Endothelial cell of umbilical vein (primary cell): ENCODE measurements at regions not wholly inside any gene's neighbourhood (a gene's known extent, or its start where the extent isn't known, plus 50 kb on each side); places are given as distances from the start of the nearest gene placed in this dataset.

Source experiments
- BruUV-seq: library from RNA; stranded (reverse); fragments of 400-500 nt; replicated peaks from 2 replicates; lab custom pipeline; 2021; lab: Mats Ljungman, UMichigan
- CTCF ChIA-PET: fragments of 300-600, 350-600 bp; sonication (Branson Sonifier 250); formaldehyde crosslinking; loops from one replicate; lab custom pipeline; 2021; ENCODE audit warnings: antibody characterized with exemption, inconsistent platforms; lab: Charles Lee
- POLR2A ChIA-PET: fragments of 300-600, 350-600 bp; sonication (Branson Sonifier 250); formaldehyde crosslinking; loops from one replicate; lab custom pipeline; 2021; ENCODE audit warnings: antibody characterized with exemption, inconsistent platforms; lab: Charles Lee
- DNase-seq: peaks from one replicate; pipeline ENCODE4 v3.0.0-alpha.2; 2011; ENCODE audit warnings: low read depth, low spot score
- FAIRE-seq: peaks from 2 replicates; lab custom pipeline; 2011; peaks lifted over from hg19 to GRCh38; lab: Jason Lieb, UNC
- H2AFZ ChIP-seq: 2 replicates; pipeline ENCODE4 v1.6.0; 2012; ENCODE audit warnings: low read depth, low read length, control low read depth, inconsistent platforms
- H3K27ac ChIP-seq: 2 replicates; pipeline ENCODE4 v1.5.1; 2011; ENCODE audit warnings: low read depth, mild to moderate bottlenecking, control low read depth, low read length, moderate library complexity; ENCODE audit not compliant: insufficient read depth
- H3K27me3 ChIP-seq, 2 experiments: 2 replicates each; pipeline versions ENCODE4 v1.6.0 to v1.6.1; 2011; ENCODE audit warnings: low read length in 2 of 2, mixed read lengths in 1 of 2; ENCODE audit not compliant: control insufficient read depth in 2 of 2, insufficient read depth in 2 of 2
- H3K36me3 ChIP-seq, 2 experiments: 2 replicates in 1 of 2; 3 replicates in 1 of 2; pipeline ENCODE4 v1.5.1; 2011; ENCODE audit warnings: low read length in 2 of 2, mild to moderate bottlenecking in 1 of 2, moderate library complexity in 1 of 2; ENCODE audit not compliant: control insufficient read depth in 2 of 2, insufficient read depth in 2 of 2; ENCODE audit errors: extremely low read depth in 1 of 2
- H3K4me1 ChIP-seq: 3 replicates; pipeline ENCODE4 v1.5.1; 2011; ENCODE audit warnings: mild to moderate bottlenecking, low read length; ENCODE audit not compliant: control insufficient read depth, insufficient read depth; ENCODE audit errors: extremely low read depth
- H3K4me2 ChIP-seq: 2 replicates; pipeline ENCODE4 v1.6.1; 2011; ENCODE audit warnings: low read length, control low read depth, mixed read lengths; ENCODE audit not compliant: insufficient read depth
- H3K4me3 ChIP-seq, 3 experiments: fragments of 200-600 bp in 1 of 3; sonication (generic), shearing (Covaris generic) in 1 of 3; replicated peaks in 1 of 3; 2 replicates each; pipeline ENCODE4 v1.5.1; 2011 to 2016; ENCODE audit warnings: control low read depth in 3 of 3, low read length in 3 of 3, mild to moderate bottlenecking in 2 of 3, inconsistent platforms in 1 of 3, low read depth in 1 of 3, moderate library complexity in 1 of 3; ENCODE audit not compliant: insufficient read depth in 1 of 3
- H3K79me2 ChIP-seq: 2 replicates; pipeline ENCODE4 v1.6.0; 2012; ENCODE audit warnings: low read length, inconsistent platforms; ENCODE audit not compliant: control insufficient read depth, insufficient read depth
- H3K9ac ChIP-seq: replicated peaks from 2 replicates; pipeline ENCODE3; 2011; ENCODE audit warnings: low read length, control low read depth; ENCODE audit not compliant: insufficient read depth; ENCODE audit errors: extremely low read depth
- H3K9me1 ChIP-seq: replicated peaks from 3 replicates; pipeline ENCODE4 v1.6.0; 2011; ENCODE audit warnings: mild to moderate bottlenecking, low read length; ENCODE audit not compliant: control insufficient read depth, insufficient read depth; ENCODE audit errors: extremely low read depth
- H3K9me3 ChIP-seq: replicated peaks from 2 replicates; pipeline ENCODE4 v1.5.1; 2012; ENCODE audit warnings: low read length, inconsistent platforms; ENCODE audit not compliant: control insufficient read depth, insufficient read depth
- H4K20me1 ChIP-seq: replicated peaks from 2 replicates; pipeline ENCODE3; 2011; ENCODE audit warnings: mild to moderate bottlenecking, low read length; ENCODE audit not compliant: control insufficient read depth, insufficient read depth; ENCODE audit errors: extremely low read depth
- CTCF ChIP-seq, 2 donors: IDR thresholded peaks; 1 replicate in 1 of 2; 2 replicates in 1 of 2; pipeline ENCODE4 v1.5.1; 2011; ENCODE audit warnings: low read length in 2 of 2, mild to moderate bottlenecking in 2 of 2, moderate library complexity in 2 of 2, control low read depth in 1 of 2, inconsistent platforms in 1 of 2, low read depth in 1 of 2; ENCODE audit not compliant: insufficient read depth in 1 of 2; ENCODE audit errors: extremely low read depth in 1 of 2
- EZH2 ChIP-seq: IDR thresholded peaks from 2 replicates; pipeline ENCODE4 v1.6.1; 2012; ENCODE audit warnings: borderline replicate concordance, low read depth, mild to moderate bottlenecking, moderate library complexity, low read length, inconsistent platforms; ENCODE audit not compliant: severe bottlenecking
- FOS ChIP-seq: IDR thresholded peaks from 2 replicates; pipeline ENCODE4 v1.6.1; 2011; ENCODE audit warnings: mild to moderate bottlenecking, low read length, moderate library complexity, borderline replicate concordance; ENCODE audit not compliant: insufficient read depth
- GATA2 ChIP-seq: IDR thresholded peaks from 2 replicates; pipeline ENCODE4 v1.7.0; 2011; ENCODE audit warnings: low read depth, mild to moderate bottlenecking, moderate library complexity, mixed read lengths, low read length; ENCODE audit not compliant: insufficient read length, insufficient read depth
- JUN ChIP-seq: IDR thresholded peaks from 2 replicates; pipeline ENCODE4 v1.6.1; 2011; ENCODE audit warnings: borderline replicate concordance, low read depth; ENCODE audit not compliant: insufficient read length, insufficient read depth
- MAX ChIP-seq: IDR thresholded peaks from 2 replicates; pipeline ENCODE4 v1.6.1; 2011; ENCODE audit not compliant: insufficient read depth, insufficient read length
- MYC ChIP-seq: IDR thresholded peaks from one replicate; pipeline ENCODE4 v1.6.1; 2011; ENCODE audit warnings: mild to moderate bottlenecking, low read depth, low read length
- POLR2A ChIP-seq: IDR thresholded peaks from 2 replicates; pipeline ENCODE4 v1.6.1; 2012; ENCODE audit warnings: low read depth, mild to moderate bottlenecking, control low read depth, low read length
- POLR2AphosphoS5 ChIP-seq: IDR thresholded peaks from 2 replicates; pipeline ENCODE4 v1.6.1; 2012; ENCODE audit warnings: low read depth, mild to moderate bottlenecking, control low read depth, low read length, moderate library complexity; ENCODE audit not compliant: insufficient read depth
- dilution Hi-C: fragments of 300-500 bp; cut with MboI; formaldehyde crosslinking; loops from one replicate; pipeline ENCODE4 v1.15.0; 2019; ENCODE audit warnings: low sequenced_read_pairs; ENCODE audit not compliant: extremely low pct_ligation_motif_present
- intact Hi-C: fragments of 100-400 bp; cut with micrococcal nuclease; formaldehyde crosslinking; loops from one replicate; pipeline ENCODE4 v1.10.0; 2022

GRCh38 chr6:76330031-76330430 is 257.6 kb upstream of the IMPG1 start:
- H3K79me2 ChIP-seq, result no peaks in the 10 kb centered on the region
- TF ChIP-seq FOS (no peak), EZH2 (no peak), CTCF (IDR thresholded peaks at IDR 0.05; ENCODE audit: extremely low read depth in 1 of 2, insufficient read depth in 1 of 2, low read depth in 1 of 2, low read length in 2 of 2) (no peak), MAX (no peak), MYC (no peak), POLR2A (no peak), GATA2 (no peak), JUN (no peak), POLR2AphosphoS5 (no peak)
- H3K27ac ChIP-seq, result no peak overlapping the region
- dilution Hi-C loops (no loop called here), intact Hi-C loops (no loop called here)
- no peaks in the 10 kb centered on the region for H3K36me3 ChIP-seq
- no peak overlapping the region for H3K4me2 ChIP-seq
- no peak overlapping the region for H3K4me3 ChIP-seq
- ChIA-PET POLR2A (no interaction called here), CTCF (no interaction called here)
- H3K4me1 ChIP-seq, result no peaks in the 10 kb centered on the region
- no peak overlapping the region for H3K9ac ChIP-seq
- no peak for DNase-seq
- no peaks in the 10 kb centered on the region for H4K20me1 ChIP-seq
- no peak for FAIRE-seq
- no peaks in the 10 kb centered on the region for H3K27me3 ChIP-seq
- no peaks in the 10 kb centered on the region for H3K9me3 ChIP-seq
- no peaks in the 10 kb centered on the region for H3K9me1 ChIP-seq
- BruUV-seq, result no TSS peak
- no peak overlapping the region for H2AFZ ChIP-seq
